ENCODE measurements at regions not wholly inside any gene's neighbourhood (a gene's known extent, or its start where the extent isn't known, plus 50 kb on each side); places are given as distances from the start of the nearest gene placed in this dataset.

GRCh38 chr1:239785576-239785975, 306.1 kb upstream of the FMN2 start:
- DNase-seq (ENCODE audit: low read depth in 1 of 2, low spot score in 2 of 2) (no peak), FAIRE-seq (no peak)
- Histone ChIP-seq H3K23ac (ENCODE audit: insufficient read length) (no peak overlapping the region), H2BK20ac (ENCODE audit: low read length) (no peak overlapping the region), H3K36me3 (ENCODE audit: control insufficient read depth in 2 of 4, insufficient read depth in 4 of 4, low read length in 3 of 4) (no peaks in the 10 kb centered on the region), H3K4me2 (ENCODE audit: insufficient read depth in 1 of 2, low read depth in 2 of 2, low read length in 2 of 2) (no peak overlapping the region), H2AK5ac (ENCODE audit: low read depth, low read length) (no peak overlapping the region), H3K4ac (replicated peaks; ENCODE audit: insufficient read length, low read depth, low read length) (no peak overlapping the region), H3K9ac (replicated peaks in 1 of 4; ENCODE audit: extremely low read depth in 1 of 4, low read depth in 3 of 4, low read length in 3 of 4) (no peak overlapping the region), H2BK5ac (ENCODE audit: low read depth, low read length) (no peak overlapping the region), H2BK15ac (ENCODE audit: low read length) (no peak overlapping the region), H3K18ac (ENCODE audit: extremely low read depth, low read length) (no peak overlapping the region), H3K79me1 (ENCODE audit: low read depth, low read length) (no peaks in the 10 kb centered on the region), H3K14ac (ENCODE audit: insufficient read length) (no peak overlapping the region), H4K8ac (ENCODE audit: extremely low read depth, insufficient read depth, low read length) (no peak overlapping the region), H4K5ac (ENCODE audit: insufficient read length, low read depth, low read length) (no peak overlapping the region), H3K27ac (ENCODE audit: low read depth, low read length) (no peak overlapping the region), H3K56ac (replicated peaks; ENCODE audit: insufficient read length, low read depth, low read length) (no peak overlapping the region), H2AFZ (ENCODE audit: low read length) (no peak overlapping the region), H3K27me3 (replicated peaks in 1 of 4; ENCODE audit: control insufficient read depth in 3 of 4, extremely low read depth in 1 of 4, insufficient read depth in 3 of 4, low read length in 3 of 4) (no peaks in the 10 kb centered on the region), H3K4me1 (replicated peaks in 1 of 4; ENCODE audit: control insufficient read depth in 3 of 4, insufficient read depth in 4 of 4, low read length in 3 of 4) (peaks cover 0 to 3% (median 1%) of the 10 kb centered on the region in 4 experiments; a peak in 3 of 7 replicates), H3K79me2 (ENCODE audit: control insufficient read depth in 1 of 2, insufficient read depth in 2 of 2, low read length in 2 of 2) (no peaks in the 10 kb centered on the region), H4K91ac (replicated peaks; ENCODE audit: insufficient read length, low read length) (no peak overlapping the region), H3K9me3 (ENCODE audit: insufficient read depth in 2 of 2, low read depth in 1 of 2, low read length in 1 of 2) (no peaks in the 10 kb centered on the region), H3K23me2 (ENCODE audit: low read depth, low read length) (no peaks in the 10 kb centered on the region), H2BK120ac (replicated peaks; ENCODE audit: low read depth, low read length) (no peak overlapping the region), H4K20me1 (replicated peaks in 1 of 2; ENCODE audit: control insufficient read depth in 1 of 2, insufficient read depth in 2 of 2, low read length in 2 of 2) (no peaks in the 10 kb centered on the region), H3K4me3 (ENCODE audit: extremely low read depth in 1 of 4, insufficient read depth in 2 of 4, low read depth in 3 of 4, low read length in 4 of 4) (no peak overlapping the region), H2BK12ac (ENCODE audit: low read depth, low read length) (no peak overlapping the region)
- POLR2A ChIA-PET (ENCODE audit: partially characterized antibody) = no interaction called here
- CTCF ChIA-PET (ENCODE audit: partially characterized antibody) = interaction anchor here (1.1 to 2.5 kb wide), 4 partner anchors 17 to 33 kb away, joined by 4 to 10 read pairs (median 7); no protein-coding TSS in a partner anchor
- 87% methylated on average over 1 of the region's 1 CpG; no CpG with 5 or more reads in 1 of the 2 experiments for WGBS, 2 experiments (ENCODE audit: extremely low coverage in 1 of 2, insufficient coverage in 1 of 2, insufficient read length in 1 of 2, insufficient replicate concordance in 2 of 2, low coverage in 1 of 2, low lambda C conversion rate in 2 of 2, missing lambda C conversion rate in 1 of 2)
- TF ChIP-seq BACH1 (IDR thresholded peaks at IDR 0.05; ENCODE audit: low read length) (no peak), HDAC2 (IDR thresholded peaks at IDR 0.05; ENCODE audit: borderline replicate concordance in 1 of 2, low read depth in 2 of 2, low read length in 2 of 2) (no peak), HDAC6 (IDR thresholded peaks at IDR 0.05; ENCODE audit: low read depth, low read length) (no peak), NANOG (IDR thresholded peaks at IDR 0.05; ENCODE audit: insufficient read depth, low read depth, low read length, poor library complexity, severe bottlenecking) (no peak), FOSL1 (IDR thresholded peaks at IDR 0.05; ENCODE audit: insufficient read depth, low read depth, low read length) (no peak), MAFK (IDR thresholded peaks at IDR 0.05; ENCODE audit: low read depth, low read length) (no peak), TAF7 (optimal IDR thresholded peaks at IDR 0.05; ENCODE audit: borderline replicate concordance, low read depth, low read length) (no peak), SIRT6 (IDR thresholded peaks at IDR 0.05; ENCODE audit: low read length) (no peak), MAX (IDR thresholded peaks at IDR 0.05) (no peak), POLR2AphosphoS5 (IDR thresholded peaks at IDR 0.05; ENCODE audit: low read depth, low read length) (no peak), SIN3A (conservative IDR thresholded peaks at IDR 0.05 in 1 of 2, IDR thresholded peaks at IDR 0.05 in 1 of 2; ENCODE audit: low read depth in 1 of 2, low read length in 2 of 2) (no peak), KDM1A (IDR thresholded peaks at IDR 0.05; ENCODE audit: borderline replicate concordance, low read length) (no peak)
- TF ChIP-seq, protein P1, sequence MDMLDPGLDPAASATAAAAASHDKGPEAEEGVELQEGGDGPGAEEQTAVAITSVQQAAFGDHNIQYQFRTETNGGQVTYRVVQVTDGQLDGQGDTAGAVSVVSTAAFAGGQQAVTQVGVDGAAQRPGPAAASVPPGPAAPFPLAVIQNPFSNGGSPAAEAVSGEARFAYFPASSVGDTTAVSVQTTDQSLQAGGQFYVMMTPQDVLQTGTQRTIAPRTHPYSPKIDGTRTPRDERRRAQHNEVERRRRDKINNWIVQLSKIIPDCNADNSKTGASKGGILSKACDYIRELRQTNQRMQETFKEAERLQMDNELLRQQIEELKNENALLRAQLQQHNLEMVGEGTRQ (IDR thresholded peaks at IDR 0.05; ENCODE audit: low read length) = no peak

Data from H1 (cell line).